NOMO-1 treated with DMSO at 0.1 percent for 48 hours (cell line): ENCODE measurements at regions not wholly inside any gene's neighbourhood (a gene's known extent, or its start where the extent isn't known, plus 50 kb on each side); places are given as distances from the start of the nearest gene placed in this dataset.
"Not testable (repeated sequence)": the region's sequence is repeated elsewhere in the genome, so short reads cannot be mapped to it uniquely, and the experiment has no call there.

ENCODE experiments used
- DNase-seq: peaks from one replicate; lab custom pipeline; 2025; ENCODE audit not compliant: unreplicated experiment; lab: John Stamatoyannopoulos, UW

- not testable (repeated sequence) for DNase-seq
Measured at GRCh38 chr16:88263681-88264287, 119.0 kb upstream of the ZNF469 start.

- DNase-seq = peak; percentile 37
Measured at GRCh38 chr16:88264641-88265285, 118.0 kb upstream of the ZNF469 start.

GRCh38 chr16:88265286-88265938 is 117.3 kb upstream of the ZNF469 start:
- not testable (repeated sequence) for DNase-seq

- DNase-seq = not testable (repeated sequence)
Measured at GRCh38 chr16:88266036-88266435, 116.7 kb upstream of the ZNF469 start.

GRCh38 chr16:88266935-88267551 is 115.7 kb upstream of the ZNF469 start:
- DNase-seq = not testable (repeated sequence)

GRCh38 chr16:88268186-88268970 is 114.4 kb upstream of the ZNF469 start:
- not testable (repeated sequence) for DNase-seq

GRCh38 chr16:88270171-88270790 is 112.5 kb upstream of the ZNF469 start:
- not testable (repeated sequence) for DNase-seq

GRCh38 chr16:88271296-88271695 is 111.5 kb upstream of the ZNF469 start:
- DNase-seq = not testable (repeated sequence)

GRCh38 chr16:88271776-88272175 is 111.0 kb upstream of the ZNF469 start:
- DNase-seq = not testable (repeated sequence)

- not testable (repeated sequence) for DNase-seq
Measured at GRCh38 chr16:88272437-88272836, 110.3 kb upstream of the ZNF469 start.

- peak; percentile 37 for DNase-seq
Measured at GRCh38 chr16:88274126-88274750, 108.5 kb upstream of the ZNF469 start.

- DNase-seq = no peak
Measured at GRCh38 chr16:88274847-88275246, 107.9 kb upstream of the ZNF469 start.

- not testable (repeated sequence) for DNase-seq
Measured at GRCh38 chr16:88275336-88276122, 107.2 kb upstream of the ZNF469 start.

- not testable (repeated sequence) for DNase-seq
Measured at GRCh38 chr16:88276123-88276588, 106.6 kb upstream of the ZNF469 start.

- DNase-seq = no peak
Measured at GRCh38 chr16:88276591-88276990, 106.2 kb upstream of the ZNF469 start.

GRCh38 chr16:88279998-88280397 is 102.8 kb upstream of the ZNF469 start:
- no peak for DNase-seq

- DNase-seq = no peak
Measured at GRCh38 chr16:88281858-88282563, 100.7 kb upstream of the ZNF469 start.

GRCh38 chr16:88282564-88283395 is 100.0 kb upstream of the ZNF469 start:
- no peak for DNase-seq
